Esophagus squamous epithelium (tissue), 5 donors: ENCODE measurements at regions not wholly inside any gene's neighbourhood (a gene's known extent, or its start where the extent isn't known, plus 50 kb on each side); places are given as distances from the start of the nearest gene placed in this dataset.

Source experiments
- DNase-seq: peaks from one replicate; lab custom pipeline; 2025; lab: John Stamatoyannopoulos, UW
- H3K27ac ChIP-seq, 4 donors: fragments of 200-600 bp; sonication (generic); one replicate each; pipeline ENCODE4 v1.5.1; 2016 to 2019; ENCODE audit warnings: mild to moderate bottlenecking in 1 of 4
- H3K27me3 ChIP-seq, 4 donors: fragments of 200-600 bp; sonication (generic); 1 replicate in 3 of 4; 2 replicates in 1 of 4; pipeline versions ENCODE4 v1.5.1 to v1.6.0; 2017 to 2021; ENCODE audit warnings: antibody characterized with exemption in 1 of 4
- H3K36me3 ChIP-seq, 3 donors: fragments of 200-600 bp; sonication (generic); one replicate each; pipeline ENCODE4 v1.5.1; 2016 to 2019
- H3K4me1 ChIP-seq, 3 donors: fragments of 200-600 bp; sonication (generic); one replicate each; pipeline ENCODE4 v1.5.1; 2017 to 2019
- H3K4me3 ChIP-seq, 4 donors: fragments of 200-600 bp; sonication (generic); 1 replicate in 3 of 4; 2 replicates in 1 of 4; pipeline ENCODE4 v1.5.1; 2016 to 2019; ENCODE audit warnings: mild to moderate bottlenecking in 2 of 4, moderate library complexity in 1 of 4
- H3K9me3 ChIP-seq, 3 donors: fragments of 200-600 bp; sonication (generic); one replicate each; pipeline ENCODE4 v1.5.1; 2016 to 2019
- POLR2A ChIP-seq, 4 donors: fragments of 450-650 bp; IDR thresholded peaks; one replicate each; pipeline ENCODE4 v1.6.1; 2017; ENCODE audit warnings: antibody characterized with exemption in 4 of 4, mild to moderate bottlenecking in 4 of 4, moderate library complexity in 3 of 4
- WGBS, 2 donors: methylation state at CpG; one replicate each; pipeline ENCODE4 v1.1.5; 2018; 5-methylcytosine and 5-hydroxymethylcytosine counted together
- intact Hi-C: fragments of 100-400 bp; cut with DNase I; formaldehyde crosslinking; loops from one replicate; pipeline ENCODE4 v1.15.0; 2022
- TF ChIP-seq, protein P1 (sequence below), 6 experiments: fragments of 450-650 bp in 4 of 6; fragments of 200-600 bp in 2 of 6; sonication (generic) in 2 of 6; IDR thresholded peaks; one replicate each; pipeline ENCODE4 v1.5.1; 2016 to 2019; ENCODE audit warnings: antibody characterized with exemption in 6 of 6, mild to moderate bottlenecking in 4 of 6, moderate library complexity in 4 of 6
- donor health status: DM: yes; HTN: yes; CAD: no.

DNA sequence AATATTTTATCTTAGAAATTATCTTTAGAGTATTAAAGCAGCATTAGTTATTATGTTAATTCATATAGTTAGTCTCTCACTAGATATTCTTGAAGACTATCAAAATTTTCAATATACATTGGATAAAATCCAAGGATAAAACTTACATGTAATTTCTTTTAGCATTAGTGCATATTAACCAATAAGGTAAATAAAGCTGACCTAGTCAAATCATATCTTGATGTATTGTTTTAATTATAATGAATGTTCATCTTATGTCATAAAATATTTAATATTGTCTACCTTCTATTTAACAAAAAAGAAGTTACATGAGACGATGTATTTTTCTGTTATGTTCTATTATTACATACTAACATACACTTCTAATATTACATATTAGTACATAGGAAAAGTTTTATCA, 301.7 kb upstream of the DAB2 start:
- Histone ChIP-seq H3K4me3 (no peak overlapping the region), H3K4me1 (no peaks in the 10 kb centered on the region), H3K9me3 (no peaks in the 10 kb centered on the region), H3K27me3 (no peaks in the 10 kb centered on the region), H3K36me3 (no peaks in the 10 kb centered on the region), H3K27ac (no peak overlapping the region)
- no peak for DNase-seq
- no peak for TF ChIP-seq POLR2A (IDR thresholded peaks at IDR 0.05)
- TF ChIP-seq, protein P1, sequence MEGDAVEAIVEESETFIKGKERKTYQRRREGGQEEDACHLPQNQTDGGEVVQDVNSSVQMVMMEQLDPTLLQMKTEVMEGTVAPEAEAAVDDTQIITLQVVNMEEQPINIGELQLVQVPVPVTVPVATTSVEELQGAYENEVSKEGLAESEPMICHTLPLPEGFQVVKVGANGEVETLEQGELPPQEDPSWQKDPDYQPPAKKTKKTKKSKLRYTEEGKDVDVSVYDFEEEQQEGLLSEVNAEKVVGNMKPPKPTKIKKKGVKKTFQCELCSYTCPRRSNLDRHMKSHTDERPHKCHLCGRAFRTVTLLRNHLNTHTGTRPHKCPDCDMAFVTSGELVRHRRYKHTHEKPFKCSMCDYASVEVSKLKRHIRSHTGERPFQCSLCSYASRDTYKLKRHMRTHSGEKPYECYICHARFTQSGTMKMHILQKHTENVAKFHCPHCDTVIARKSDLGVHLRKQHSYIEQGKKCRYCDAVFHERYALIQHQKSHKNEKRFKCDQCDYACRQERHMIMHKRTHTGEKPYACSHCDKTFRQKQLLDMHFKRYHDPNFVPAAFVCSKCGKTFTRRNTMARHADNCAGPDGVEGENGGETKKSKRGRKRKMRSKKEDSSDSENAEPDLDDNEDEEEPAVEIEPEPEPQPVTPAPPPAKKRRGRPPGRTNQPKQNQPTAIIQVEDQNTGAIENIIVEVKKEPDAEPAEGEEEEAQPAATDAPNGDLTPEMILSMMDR (IDR thresholded peaks at IDR 0.05) = no peak
- intact Hi-C loops = no loop called here
- 93 to 95% methylated on average over 1 of the region's 1 CpG for WGBS, 2 donors

DNA sequence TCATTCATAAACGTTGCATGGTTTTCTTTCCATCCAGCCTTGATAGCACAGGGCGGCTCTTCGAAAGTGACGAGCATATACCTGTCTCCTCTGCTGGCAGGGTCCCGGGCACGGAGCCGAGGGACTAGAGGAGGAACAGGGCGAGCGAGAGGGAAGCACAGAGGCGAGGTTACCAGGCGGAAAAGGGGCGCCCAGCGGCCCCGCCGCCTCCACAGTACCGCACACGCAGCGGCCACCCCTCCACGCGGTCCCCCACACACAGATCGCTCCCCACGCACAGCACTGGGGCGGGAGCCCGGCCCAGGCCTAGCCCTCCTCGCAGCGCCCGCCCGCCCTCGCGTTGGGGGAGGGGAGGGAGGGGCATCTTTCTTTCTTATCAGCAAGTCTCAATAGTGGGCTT, 296.6 kb upstream of the DAB2 start:
- no peak for DNase-seq
- H3K4me3 ChIP-seq = no peak overlapping the region
- H3K27me3 ChIP-seq = no peaks in the 10 kb centered on the region
- TF ChIP-seq, protein P1 (IDR thresholded peaks at IDR 0.05) = no peak
- TF ChIP-seq POLR2A (IDR thresholded peaks at IDR 0.05) = no peak
- intact Hi-C loops = no loop called here
- no peak overlapping the region for H3K27ac ChIP-seq
- WGBS, 2 donors = 83 to 92% methylated on average over 9 to 12 of the region's 30 CpGs
- H3K36me3 ChIP-seq = no peaks in the 10 kb centered on the region
- H3K4me1 ChIP-seq = no peaks in the 10 kb centered on the region
- H3K9me3 ChIP-seq = no peaks in the 10 kb centered on the region

DNA sequence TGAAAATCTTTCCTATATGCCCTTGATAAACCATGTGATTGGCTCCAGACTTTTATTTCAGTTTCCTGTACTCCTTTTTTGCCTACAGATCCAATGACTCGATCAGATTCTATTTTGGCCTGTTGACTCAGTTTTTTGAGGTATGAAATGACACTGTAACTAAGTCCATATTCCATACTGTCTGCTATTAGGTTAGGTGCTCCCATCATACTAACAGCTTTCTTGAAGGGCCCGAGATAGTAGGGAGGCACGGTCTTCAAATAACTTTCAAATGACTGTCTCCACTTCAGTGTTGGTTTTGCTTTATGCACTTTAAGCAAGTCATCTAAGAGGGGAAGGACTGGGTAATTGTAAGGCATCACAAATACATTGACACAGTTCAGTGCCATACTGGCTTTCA, 295.4 kb upstream of the DAB2 start:
- WGBS, 2 donors = 77 to 93% methylated on average over 3 of the region's 3 CpGs
- no peak for TF ChIP-seq POLR2A (IDR thresholded peaks at IDR 0.05)
- TF ChIP-seq, protein P1 (IDR thresholded peaks at IDR 0.05) = no peak
- DNase-seq = no peak
- Histone ChIP-seq H3K36me3 (no peaks in the 10 kb centered on the region), H3K4me3 (no peak overlapping the region), H3K27me3 (no peaks in the 10 kb centered on the region), H3K4me1 (no peaks in the 10 kb centered on the region), H3K27ac (no peak overlapping the region), H3K9me3 (no peaks in the 10 kb centered on the region)
- intact Hi-C loops = no loop called here

DNA sequence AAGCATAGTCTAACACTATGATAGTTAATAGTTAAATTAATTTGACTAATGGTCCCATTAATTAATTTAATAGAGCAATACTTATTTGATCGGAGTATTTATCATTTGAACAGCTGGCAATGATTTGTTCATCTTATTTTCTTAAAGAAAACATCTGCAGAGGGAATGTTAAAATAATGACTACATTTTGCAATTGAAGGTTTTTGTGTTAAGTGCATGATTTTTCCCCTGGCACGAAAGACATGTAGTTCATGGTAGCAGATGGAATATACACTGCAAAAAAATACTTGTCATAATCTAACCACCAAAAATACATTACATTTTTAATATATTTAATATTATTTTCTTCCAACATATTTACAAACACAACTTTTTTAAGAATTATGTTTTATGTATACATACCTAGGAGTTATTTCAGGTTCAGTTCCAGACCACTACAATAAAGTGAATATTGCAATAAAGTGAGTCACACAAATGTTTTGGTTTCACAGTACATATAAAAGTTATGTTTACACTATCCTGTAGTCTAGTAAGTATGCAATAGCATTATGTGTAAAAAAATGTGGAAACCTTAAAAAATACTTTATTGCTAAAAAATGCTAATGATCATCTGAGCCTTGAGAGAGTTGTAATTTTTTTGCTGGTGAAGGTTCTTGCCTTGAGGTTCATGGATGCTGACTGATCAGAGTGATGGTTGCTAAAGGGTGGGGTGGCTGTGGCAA, 292.6 kb upstream of the DAB2 start:
- H3K27me3 ChIP-seq = no peaks in the 10 kb centered on the region
- H3K4me3 ChIP-seq = no peak overlapping the region
- H3K27ac ChIP-seq = no peak overlapping the region
- WGBS, 2 donors = 74 to 90% methylated on average over 2 of the region's 2 CpGs
- H3K4me1 ChIP-seq = no peaks in the 10 kb centered on the region
- no peaks in the 10 kb centered on the region for H3K36me3 ChIP-seq
- intact Hi-C loops = loop anchor here (5.0 kb wide), 1 partner anchor 970 kb away; no protein-coding TSS in a partner anchor
- DNase-seq = no peak
- TF ChIP-seq, protein P1 (IDR thresholded peaks at IDR 0.05) = no peak
- no peak for TF ChIP-seq POLR2A (IDR thresholded peaks at IDR 0.05)
- H3K9me3 ChIP-seq = no peaks in the 10 kb centered on the region

DNA sequence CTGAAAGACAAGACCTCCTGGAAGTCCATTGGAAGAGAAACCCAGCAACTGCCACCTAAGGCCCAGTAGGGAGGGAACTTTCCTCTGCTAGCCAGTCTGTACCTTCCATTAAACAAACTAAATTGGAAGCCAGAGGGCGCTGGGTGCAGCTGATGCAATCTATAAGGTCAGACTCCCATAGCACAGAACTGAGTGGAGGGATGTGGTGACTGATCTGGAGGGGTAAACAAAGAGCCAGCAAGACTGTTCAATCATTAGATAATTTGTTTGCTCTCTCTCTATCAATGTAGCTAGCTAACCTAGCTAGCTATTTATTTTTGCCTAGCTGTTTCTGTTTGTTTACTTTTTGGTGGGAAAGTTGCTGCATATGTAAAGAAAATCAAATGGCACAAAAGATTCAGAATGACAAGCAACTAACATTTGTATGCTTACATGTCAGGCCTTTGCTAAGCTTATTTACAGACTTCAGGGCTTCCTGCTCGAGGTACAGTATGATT, 291.8 kb upstream of the DAB2 start:
- no peak for DNase-seq
- Histone ChIP-seq H3K36me3 (no peaks in the 10 kb centered on the region), H3K4me1 (no peaks in the 10 kb centered on the region), H3K9me3 (no peaks in the 10 kb centered on the region), H3K27ac (no peak overlapping the region), H3K4me3 (no peak overlapping the region), H3K27me3 (no peaks in the 10 kb centered on the region)
- 28 to 42% methylated on average over 2 of the region's 2 CpGs for WGBS, 2 donors
- no peak for TF ChIP-seq POLR2A (IDR thresholded peaks at IDR 0.05)
- TF ChIP-seq, protein P1 (IDR thresholded peaks at IDR 0.05) = peak in 5 of 6 experiments; percentile 8 to 36 (median 33)
- intact Hi-C loops = loop anchor here (5.0 kb wide), 1 partner anchor 971 kb away; no protein-coding TSS in a partner anchor
